Osteocyte (in vitro differentiated cells): ENCODE measurements at regions not wholly inside any gene's neighbourhood (a gene's known extent, or its start where the extent isn't known, plus 50 kb on each side); places are given as distances from the start of the nearest gene placed in this dataset.

Experiments used
- DNase-seq: peaks from one replicate; pipeline ENCODE4 v3.0.0; 2021; ENCODE audit warnings: mixed read lengths; ENCODE audit not compliant: unreplicated experiment; ENCODE audit errors: extremely low spot score
- H3K27ac Mint-ChIP-seq: one replicate; pipeline ENCODE4 v1.8.0; 2021; ENCODE audit warnings: mild to moderate bottlenecking, mixed read lengths; ENCODE audit not compliant: unreplicated experiment
- H3K27me3 Mint-ChIP-seq: one replicate; pipeline ENCODE4 v1.8.0; 2021; ENCODE audit warnings: mixed read lengths; ENCODE audit not compliant: unreplicated experiment
- H3K36me3 Mint-ChIP-seq: one replicate; pipeline ENCODE4 v1.8.0; 2021; ENCODE audit warnings: mixed read lengths; ENCODE audit not compliant: unreplicated experiment
- H3K4me1 Mint-ChIP-seq: one replicate; pipeline ENCODE4 v1.8.0; 2021; ENCODE audit warnings: mixed read lengths; ENCODE audit not compliant: unreplicated experiment
- H3K4me3 Mint-ChIP-seq: one replicate; pipeline ENCODE4 v1.8.0; 2021; ENCODE audit warnings: mild to moderate bottlenecking, moderate library complexity, mixed read lengths; ENCODE audit not compliant: unreplicated experiment
- H3K9me3 Mint-ChIP-seq: one replicate; pipeline ENCODE4 v1.8.0; 2021; ENCODE audit warnings: mixed read lengths; ENCODE audit not compliant: unreplicated experiment
- CTCF ChIP-seq: fragments of 200-600 bp; sonication (generic); IDR thresholded peaks from 2 replicates; pipeline ENCODE4 v1.5.0; 2021; ENCODE audit warnings: antibody characterized with exemption, mild to moderate bottlenecking, moderate library complexity

DNA sequence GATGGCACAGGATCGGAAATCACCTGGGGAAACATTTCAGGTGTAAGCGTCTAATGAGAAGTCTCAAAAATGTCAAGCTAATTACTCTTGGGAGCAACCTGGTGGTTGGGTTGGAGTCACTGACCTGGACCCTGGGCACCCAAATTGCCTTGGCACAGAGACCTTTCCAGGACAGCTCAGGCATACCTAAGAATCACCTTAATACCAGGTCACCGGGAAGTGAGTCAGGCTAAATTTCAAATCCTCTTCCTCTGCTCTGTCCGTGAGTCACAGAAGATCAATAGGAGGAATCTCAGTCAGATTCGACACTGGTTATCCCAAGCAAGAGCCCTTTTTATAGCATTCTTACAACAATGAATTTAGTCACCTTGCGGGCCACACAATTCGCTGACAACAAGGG is 179.6 kb upstream of the CAMK1G start:
- DNase-seq: no peak
- Mint-ChIP-seq H3K27me3 (no peaks in the 10 kb centered on the region), H3K4me1 (peaks cover 21% of the 10 kb centered on the region), H3K4me3 (no peak overlapping the region), H3K27ac (no peak overlapping the region), H3K9me3 (no peaks in the 10 kb centered on the region), H3K36me3 (no peaks in the 10 kb centered on the region)
- TF ChIP-seq CTCF: no peak

GRCh38 chr1:209404577-209404976 is 178.9 kb upstream of the CAMK1G start:
- no peak overlapping the region for H3K4me3 Mint-ChIP-seq
- H3K27ac Mint-ChIP-seq: no peak overlapping the region
- H3K27me3 Mint-ChIP-seq: no peaks in the 10 kb centered on the region
- H3K4me1 Mint-ChIP-seq: peaks cover 15% of the 10 kb centered on the region
- no peaks in the 10 kb centered on the region for H3K36me3 Mint-ChIP-seq
- TF ChIP-seq CTCF: no peak
- DNase-seq: no peak
- H3K9me3 Mint-ChIP-seq: no peaks in the 10 kb centered on the region

DNA sequence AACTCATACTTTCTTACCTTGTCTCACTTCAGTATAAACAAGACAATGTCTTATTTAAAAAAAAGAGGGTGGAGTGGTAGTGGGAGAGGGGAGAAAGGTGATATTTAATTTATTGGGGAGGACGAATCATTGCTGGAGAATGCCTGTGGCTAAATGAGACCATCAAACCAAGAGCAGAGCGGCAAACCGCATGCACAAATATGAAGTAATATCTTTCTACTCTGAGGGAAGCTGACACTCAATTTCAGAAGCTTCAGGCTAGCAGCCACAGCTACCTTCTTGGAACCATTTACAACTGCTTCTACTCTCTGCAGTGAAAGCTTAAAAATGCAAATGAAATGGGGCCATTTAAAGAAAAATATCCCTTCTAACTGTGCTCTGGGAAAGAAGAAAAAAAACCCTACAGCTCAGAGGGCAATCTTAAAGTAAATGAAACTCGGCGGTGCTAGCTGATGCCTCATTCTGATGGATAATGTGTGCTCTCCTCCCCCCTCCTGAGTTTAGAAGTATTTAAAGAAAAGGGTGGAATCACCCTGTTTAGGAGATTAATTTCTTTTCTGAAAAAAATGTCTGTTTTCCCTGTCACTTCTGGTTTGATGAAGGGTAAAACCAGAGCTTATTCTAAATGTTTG is 178.2 kb upstream of the CAMK1G start:
- no peak overlapping the region for H3K27ac Mint-ChIP-seq
- peaks cover 13% of the 10 kb centered on the region for H3K4me1 Mint-ChIP-seq
- H3K36me3 Mint-ChIP-seq: no peaks in the 10 kb centered on the region
- no peaks in the 10 kb centered on the region for H3K27me3 Mint-ChIP-seq
- H3K9me3 Mint-ChIP-seq: no peaks in the 10 kb centered on the region
- H3K4me3 Mint-ChIP-seq: no peak overlapping the region
- no peak for TF ChIP-seq CTCF
- DNase-seq: no peak

GRCh38 chr1:209406168-209406567 is 177.3 kb upstream of the CAMK1G start:
- Mint-ChIP-seq H3K9me3 (no peaks in the 10 kb centered on the region), H3K27me3 (no peaks in the 10 kb centered on the region), H3K4me3 (no peak overlapping the region), H3K27ac (no peak overlapping the region), H3K36me3 (no peaks in the 10 kb centered on the region), H3K4me1 (peaks cover 14% of the 10 kb centered on the region)
- no peak for TF ChIP-seq CTCF
- no peak for DNase-seq

- Mint-ChIP-seq H3K9me3 (no peaks in the 10 kb centered on the region), H3K4me3 (no peak overlapping the region), H3K27me3 (no peaks in the 10 kb centered on the region), H3K4me1 (peaks cover 18% of the 10 kb centered on the region), H3K27ac (no peak overlapping the region), H3K36me3 (no peaks in the 10 kb centered on the region)
- no peak for TF ChIP-seq CTCF
- no peak for DNase-seq
Measured at GRCh38 chr1:209406595-209406994, 176.9 kb upstream of the CAMK1G start.
